Esophagus squamous epithelium (tissue), 4 donors: ENCODE measurements at regions not wholly inside any gene's neighbourhood (a gene's known extent, or its start where the extent isn't known, plus 50 kb on each side); places are given as distances from the start of the nearest gene placed in this dataset.

ENCODE experiments used
- CTCF ChIP-seq, 6 experiments: fragments of 450-650 bp in 4 of 6; fragments of 200-600 bp in 2 of 6; sonication (generic) in 2 of 6; IDR thresholded peaks; one replicate each; pipeline ENCODE4 v1.5.1; 2016 to 2019; ENCODE audit warnings: antibody characterized with exemption in 6 of 6, mild to moderate bottlenecking in 4 of 6, moderate library complexity in 4 of 6
- POLR2A ChIP-seq, 4 donors: fragments of 450-650 bp; IDR thresholded peaks; one replicate each; pipeline ENCODE4 v1.6.1; 2017; ENCODE audit warnings: antibody characterized with exemption in 4 of 4, mild to moderate bottlenecking in 4 of 4, moderate library complexity in 3 of 4

DNA sequence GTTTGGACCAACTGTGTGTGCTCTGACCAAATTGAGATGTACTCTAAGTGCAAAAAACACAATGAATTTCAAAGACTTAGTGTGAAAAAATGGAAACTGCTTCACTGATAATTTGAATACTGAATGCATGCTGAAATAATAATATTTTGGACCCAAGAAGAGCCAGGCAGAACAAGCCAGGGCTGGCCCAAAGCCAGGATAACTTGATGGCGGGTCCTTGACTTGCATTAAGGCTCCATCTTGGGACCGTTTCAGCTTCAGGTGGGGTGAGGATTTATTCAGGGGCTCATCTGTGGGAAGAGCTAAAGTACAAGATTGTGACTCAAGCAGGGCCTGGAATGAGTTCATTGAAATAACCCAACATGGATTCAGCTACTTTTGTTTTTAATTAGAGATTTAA lies 921.9 kb downstream of the QKI start:
- no peak for TF ChIP-seq CTCF (IDR thresholded peaks at IDR 0.05)
- TF ChIP-seq POLR2A (IDR thresholded peaks at IDR 0.05), result no peak
